Ovary (tissue), 7 donors: ENCODE measurements at regions not wholly inside any gene's neighbourhood (a gene's known extent, or its start where the extent isn't known, plus 50 kb on each side); places are given as distances from the start of the nearest gene placed in this dataset.
A peak's percentile ranks its signal among the peaks of the same experiment; 100 is the strongest.
"Not testable (repeated sequence)": the region's sequence is repeated elsewhere in the genome, so short reads cannot be mapped to it uniquely, and the experiment has no call there.

ENCODE experiments used
- DNase-seq, 5 donors: peaks; one replicate each; pipeline ENCODE4 v3.0.0-alpha.2; 2019 to 2020
- H3K27ac ChIP-seq, 2 donors: fragments of 200-600 bp; one replicate each; pipeline versions ENCODE4 v1.5.1 to v1.8.0; 2019 to 2022
- H3K27me3 ChIP-seq: fragments of 200-600 bp; one replicate; pipeline ENCODE4 v1.8.0; 2022
- H3K36me3 ChIP-seq: fragments of 200-600 bp; sonication (generic); one replicate; pipeline ENCODE4 v1.5.1; 2019
- H3K4me1 ChIP-seq: one replicate; pipeline ENCODE4 v1.8.1; 2013; ENCODE audit warnings: mild to moderate bottlenecking, moderate library complexity; ENCODE audit not compliant: insufficient read depth
- H3K4me3 ChIP-seq: fragments of 200-600 bp; sonication (generic); one replicate; pipeline ENCODE4 v1.5.1; 2017
- H3K9me3 ChIP-seq, 2 donors: fragments of 200-600 bp in 1 of 2; sonication (generic) in 1 of 2; one replicate each; pipeline versions ENCODE4 v1.5.1 to v1.8.1; 2013 to 2019; ENCODE audit warnings: mild to moderate bottlenecking in 1 of 2, moderate library complexity in 1 of 2
- EP300 ChIP-seq: sonication (generic); formaldehyde crosslinking; IDR thresholded peaks from one replicate; pipeline ENCODE4 v1.6.1; 2017; ENCODE audit warnings: antibody characterized with exemption
- POLR2A ChIP-seq: fragments of 450-650 bp; IDR thresholded peaks from one replicate; pipeline ENCODE4 v1.6.1; 2017; ENCODE audit warnings: antibody characterized with exemption, mild to moderate bottlenecking, moderate library complexity
- WGBS, 3 donors: extraction: QIAGEN DNeasy Blood & Tissue Kit in 1 of 3; methylation state at CpG; one replicate each; pipeline versions ENCODE4 v1.1.5 to v1.1.7; 2013 to 2017; 5-methylcytosine and 5-hydroxymethylcytosine counted together
- intact Hi-C, 4 donors: fragments of 100-400 bp; cut with DNase I; formaldehyde crosslinking; loops; one replicate each; pipeline versions ENCODE4 v1.11.0 to v1.15.1; 2022 to 2023
- TF ChIP-seq, protein P1 (sequence below), 3 donors: fragments of 450-650 bp in 2 of 3; fragments of 200-600 bp in 1 of 3; IDR thresholded peaks; one replicate each; pipeline versions ENCODE4 v1.5.1 to v1.8.0; 2016 to 2022; ENCODE audit warnings: antibody characterized with exemption in 3 of 3, mild to moderate bottlenecking in 1 of 3
- donor health status: DM: no; HTN: no; CAD: no; lungs with moderate emphysema.
- donor health status: DM: no; HTN: no; CAD: no.
- donor health status: Bipolar disorder and iron deficiency.
- donor health status: DM: no; HTN: no; CAD: no.
- donor health status: DM: yes; HTN: yes; CAD: no.

DNA sequence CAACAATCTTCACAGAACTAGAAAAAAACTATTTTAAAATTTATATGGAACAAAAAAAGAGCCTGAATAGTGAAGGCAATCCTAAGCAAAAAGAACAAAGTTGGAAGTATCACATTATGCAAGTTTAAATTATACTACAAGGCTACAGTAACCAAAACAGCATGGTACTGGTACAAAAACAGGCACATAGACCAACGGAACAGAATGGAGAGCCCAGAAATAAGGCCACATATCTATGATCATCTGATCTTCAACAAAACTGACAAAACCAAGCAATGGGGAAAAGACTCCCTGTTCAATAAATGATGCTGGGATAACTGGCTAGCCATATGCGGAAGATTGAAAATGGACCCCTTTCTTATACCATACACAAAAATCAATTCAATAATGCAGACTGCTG is 74.4 kb upstream of the RTN4 start:
- H3K27me3 ChIP-seq, H3K4me3 ChIP-seq, H3K4me1 ChIP-seq, H3K9me3 ChIP-seq, DNase-seq, H3K27ac ChIP-seq, intact Hi-C loops, H3K36me3 ChIP-seq: not testable (repeated sequence)
- 95 to 96% (median 95%) methylated on average over 2 of the region's 2 CpGs for WGBS, 3 donors

DNA sequence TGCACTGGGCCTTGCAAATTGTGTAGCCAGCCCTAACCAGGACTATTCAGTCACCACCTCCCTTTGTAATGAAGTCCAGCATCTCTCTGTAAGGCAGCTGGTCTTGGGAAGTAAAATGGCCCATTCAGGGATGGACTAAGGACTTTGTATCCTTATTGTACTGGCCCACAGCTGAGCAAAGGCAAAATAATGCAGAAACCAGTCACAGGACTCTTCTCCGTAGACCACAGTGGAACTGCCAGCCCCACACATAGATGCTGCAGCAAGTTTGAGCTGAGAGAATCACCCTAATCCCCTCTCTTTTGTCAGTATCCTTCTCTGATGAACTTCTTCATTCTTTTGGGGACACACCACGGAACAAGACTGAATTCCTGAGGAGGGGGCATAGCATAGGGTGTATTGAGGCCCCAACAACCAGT is 73.6 kb upstream of the RTN4 start:
- DNase-seq: no peak
- intact Hi-C loops: no loop called here
- TF ChIP-seq EP300: no peak
- TF ChIP-seq POLR2A: no peak
- Histone ChIP-seq H3K27ac (no peak overlapping the region), H3K4me1 (peaks cover 6% of the 10 kb centered on the region), H3K9me3 (no peaks in the 10 kb centered on the region), H3K27me3 (no peaks in the 10 kb centered on the region), H3K4me3 (no peak overlapping the region), H3K36me3 (no peaks in the 10 kb centered on the region)
- WGBS, 3 donors: 89 to 100% (median 92%) methylated on average over 2 of the region's 2 CpGs

DNA sequence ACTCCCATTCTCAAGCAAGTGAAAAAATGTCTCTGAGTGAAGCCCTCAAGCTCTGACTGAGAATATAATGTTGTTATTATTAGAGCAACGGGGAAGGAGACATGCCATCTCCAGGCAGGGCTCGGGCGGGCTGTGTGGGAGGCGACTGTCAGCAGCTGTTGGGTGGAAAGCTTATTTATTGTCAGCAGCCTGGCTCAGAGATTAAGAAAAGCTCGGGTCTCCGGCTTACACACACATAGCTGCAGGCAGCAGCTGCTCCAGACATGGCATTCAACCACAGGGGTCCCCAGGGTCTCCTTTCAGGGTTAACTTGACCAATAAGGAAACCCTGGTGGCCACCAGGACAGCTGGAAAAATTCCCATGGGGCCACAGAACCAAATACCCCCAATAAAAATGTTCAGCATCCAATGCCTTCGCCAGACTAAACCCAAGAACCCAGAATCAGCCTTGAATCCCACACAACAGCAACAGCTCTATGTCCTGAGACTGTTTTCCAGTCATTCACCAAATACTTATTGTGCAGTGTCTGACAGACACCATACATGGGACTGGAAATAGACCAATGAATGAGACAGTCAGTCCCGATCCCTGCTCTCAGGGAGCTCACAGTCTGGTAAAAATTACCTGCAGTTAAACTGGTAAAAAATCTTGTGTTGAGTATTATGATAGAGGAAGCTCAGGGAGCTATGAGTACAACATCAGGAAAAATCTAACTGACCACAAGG is 70.5 kb upstream of the RTN4 start:
- 17 to 23% (median 18%) methylated on average over 8 of the region's 8 CpGs for WGBS, 3 donors
- peak; percentile 33 to 67 (median 51) for DNase-seq
- no peak overlapping the region for H3K27ac ChIP-seq

DNA sequence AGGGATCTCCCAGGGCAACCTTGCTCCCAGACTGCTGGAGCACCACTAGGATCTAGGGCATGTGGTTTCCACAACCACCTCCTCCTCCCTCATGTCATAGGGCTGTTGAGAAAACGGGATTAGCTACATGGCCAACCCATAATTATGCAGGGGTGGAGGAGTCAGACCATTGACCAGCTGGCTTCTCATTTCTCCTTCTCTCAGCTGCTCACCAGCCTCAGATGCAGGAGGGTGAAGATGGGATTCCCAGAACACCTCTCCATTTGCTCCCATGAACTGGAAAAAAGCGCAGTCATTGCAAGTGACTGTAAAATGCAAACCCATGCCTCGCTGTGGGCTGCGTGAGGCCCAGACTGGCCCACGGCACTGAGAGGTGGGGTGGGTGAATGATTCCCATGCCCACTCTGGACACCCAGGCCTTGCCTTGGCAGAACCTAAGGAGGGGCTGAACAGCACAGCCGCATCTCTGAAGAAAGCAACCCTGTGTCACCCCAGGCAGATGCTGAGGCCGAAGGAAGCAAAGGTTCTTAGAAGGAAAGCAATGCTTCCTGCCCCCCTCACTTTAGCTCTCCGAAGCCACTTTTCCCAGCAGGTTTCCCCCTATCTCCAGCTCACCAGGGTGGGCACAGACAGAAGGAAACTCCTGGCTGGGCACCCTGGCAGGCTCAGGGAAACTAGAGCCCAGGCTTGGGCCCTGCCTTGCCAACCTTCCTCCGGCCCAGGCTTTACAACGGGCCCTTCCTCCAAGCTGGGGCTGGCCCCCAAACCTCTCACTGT is 69.6 kb upstream of the RTN4 start:
- no peak overlapping the region for H3K27ac ChIP-seq
- intact Hi-C loops: loop anchor here in 3 of 4 donors (10.0 kb wide), 2 partner anchors 45 to 65 kb away; partner anchors contain the start of gene RTN4 (in 1 of the 3)
- H3K4me3 ChIP-seq: no peak overlapping the region
- no peaks in the 10 kb centered on the region for H3K27me3 ChIP-seq
- H3K4me1 ChIP-seq: peaks cover 6% of the 10 kb centered on the region
- 77 to 87% (median 86%) methylated on average over 10 of the region's 10 CpGs for WGBS, 3 donors
- no peak for TF ChIP-seq POLR2A
- no peak for TF ChIP-seq EP300
- TF ChIP-seq, protein P1, sequence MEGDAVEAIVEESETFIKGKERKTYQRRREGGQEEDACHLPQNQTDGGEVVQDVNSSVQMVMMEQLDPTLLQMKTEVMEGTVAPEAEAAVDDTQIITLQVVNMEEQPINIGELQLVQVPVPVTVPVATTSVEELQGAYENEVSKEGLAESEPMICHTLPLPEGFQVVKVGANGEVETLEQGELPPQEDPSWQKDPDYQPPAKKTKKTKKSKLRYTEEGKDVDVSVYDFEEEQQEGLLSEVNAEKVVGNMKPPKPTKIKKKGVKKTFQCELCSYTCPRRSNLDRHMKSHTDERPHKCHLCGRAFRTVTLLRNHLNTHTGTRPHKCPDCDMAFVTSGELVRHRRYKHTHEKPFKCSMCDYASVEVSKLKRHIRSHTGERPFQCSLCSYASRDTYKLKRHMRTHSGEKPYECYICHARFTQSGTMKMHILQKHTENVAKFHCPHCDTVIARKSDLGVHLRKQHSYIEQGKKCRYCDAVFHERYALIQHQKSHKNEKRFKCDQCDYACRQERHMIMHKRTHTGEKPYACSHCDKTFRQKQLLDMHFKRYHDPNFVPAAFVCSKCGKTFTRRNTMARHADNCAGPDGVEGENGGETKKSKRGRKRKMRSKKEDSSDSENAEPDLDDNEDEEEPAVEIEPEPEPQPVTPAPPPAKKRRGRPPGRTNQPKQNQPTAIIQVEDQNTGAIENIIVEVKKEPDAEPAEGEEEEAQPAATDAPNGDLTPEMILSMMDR (IDR thresholded peaks at IDR 0.05): no peak
- DNase-seq: no peak
- no peaks in the 10 kb centered on the region for H3K36me3 ChIP-seq
- no peaks in the 10 kb centered on the region for H3K9me3 ChIP-seq

More for the DNA sequence above, 70.5 kb upstream of the RTN4 start:
- intact Hi-C loops: no loop called here
- Histone ChIP-seq H3K27me3 (no peaks in the 10 kb centered on the region), H3K4me3 (no peak overlapping the region), H3K36me3 (no peaks in the 10 kb centered on the region), H3K4me1 (peaks cover 6% of the 10 kb centered on the region), H3K9me3 (no peaks in the 10 kb centered on the region)
- TF ChIP-seq, protein P1 (IDR thresholded peaks at IDR 0.05): no peak
- TF ChIP-seq EP300 (no peak), POLR2A (no peak)

DNA sequence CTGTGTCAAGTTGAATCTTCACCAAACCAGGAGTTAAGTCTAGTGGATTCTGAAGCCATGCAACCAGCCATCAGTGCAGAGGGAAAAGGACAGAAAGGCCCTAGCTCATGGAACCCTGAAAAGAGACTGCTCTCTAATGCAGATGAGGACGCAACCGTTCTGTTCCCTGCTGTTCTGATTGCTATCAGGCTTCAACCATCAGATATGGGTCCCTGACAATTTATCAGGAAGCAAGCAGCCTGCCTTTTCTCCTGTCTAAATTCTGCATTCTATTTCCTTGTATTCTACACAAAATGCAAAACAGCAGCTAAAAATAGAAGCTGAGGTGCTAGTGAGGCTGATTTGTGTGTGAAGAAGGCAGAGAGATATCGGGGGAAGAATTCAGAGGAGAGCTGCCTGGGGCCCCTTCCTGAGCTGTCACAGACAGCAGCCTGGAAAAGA is 68.4 kb upstream of the RTN4 start:
- Histone ChIP-seq H3K4me3 (no peak overlapping the region), H3K36me3 (no peaks in the 10 kb centered on the region), H3K9me3 (no peaks in the 10 kb centered on the region), H3K27ac (no peak overlapping the region), H3K27me3 (no peaks in the 10 kb centered on the region), H3K4me1 (peaks cover 6% of the 10 kb centered on the region)
- intact Hi-C loops: loop anchor here in 3 of 4 donors (10.0 kb wide), 2 partner anchors 46 to 64 kb away; partner anchors contain the start of gene RTN4 (in 1 of the 3)
- WGBS, 3 donors: 58 to 60% (median 60%) methylated on average over 3 of the region's 3 CpGs
- TF ChIP-seq, protein P1 (IDR thresholded peaks at IDR 0.05): no peak
- no peak for TF ChIP-seq EP300
- no peak for TF ChIP-seq POLR2A
- DNase-seq: no peak
